ENCODE measurements at regions not wholly inside any gene's neighbourhood (a gene's known extent, or its start where the extent isn't known, plus 50 kb on each side); places are given as distances from the start of the nearest gene placed in this dataset.

DNA sequence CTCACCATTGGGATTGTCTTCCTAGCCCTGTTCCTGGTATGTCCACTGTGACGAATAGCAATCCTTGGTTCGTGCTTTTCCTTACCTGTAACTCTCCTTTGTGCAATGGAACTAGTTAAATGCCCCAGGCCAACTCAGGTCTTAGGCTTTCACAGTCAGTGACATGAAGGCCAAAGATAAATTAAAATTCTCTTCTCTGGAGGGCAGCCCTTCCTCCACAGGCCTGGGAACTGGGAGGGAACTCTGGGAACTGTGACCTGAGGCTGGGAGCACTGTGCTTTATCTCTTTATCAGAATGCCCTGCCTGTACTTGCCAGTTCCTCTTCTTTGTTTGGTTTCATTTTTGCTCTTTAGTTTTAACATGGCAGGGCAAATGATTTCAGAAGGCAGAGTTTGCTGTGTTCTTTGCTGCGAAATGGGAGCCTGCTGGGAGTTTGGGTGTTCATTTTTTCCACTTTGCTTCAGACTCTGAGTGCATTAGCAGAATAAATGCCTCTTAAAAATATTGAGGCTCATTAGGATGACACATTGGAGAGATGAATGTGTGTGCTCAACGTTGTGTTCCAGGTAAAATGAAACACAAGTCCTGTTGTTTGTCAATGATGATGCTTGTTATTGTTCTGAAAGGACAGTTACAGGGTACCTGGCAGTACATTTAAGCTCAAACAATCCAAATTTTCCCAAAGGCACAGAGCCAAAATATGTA, 118.1 kb downstream of the NUDT12 start:
- H3K9me3 ChIP-seq: peaks cover 0 to 8% (median 0%) of the 10 kb centered on the region in 3 donors
- DNase-seq (peak in 2 of 4 donors; percentile 11 to 29), ATAC-seq (peak; percentile 59)
- H3K27me3 ChIP-seq: no peaks in the 10 kb centered on the region
- no peaks in the 10 kb centered on the region for H3K4me1 ChIP-seq
- no peaks in the 10 kb centered on the region for H3K36me3 ChIP-seq (replicated peaks in 1 of 2; ENCODE audit: insufficient read depth in 1 of 2, low read depth in 2 of 2)
- no peak overlapping the region for H3K4me3 ChIP-seq
- TF ChIP-seq POLR2A (IDR thresholded peaks at IDR 0.05): no peak
- TF ChIP-seq, protein P1, sequence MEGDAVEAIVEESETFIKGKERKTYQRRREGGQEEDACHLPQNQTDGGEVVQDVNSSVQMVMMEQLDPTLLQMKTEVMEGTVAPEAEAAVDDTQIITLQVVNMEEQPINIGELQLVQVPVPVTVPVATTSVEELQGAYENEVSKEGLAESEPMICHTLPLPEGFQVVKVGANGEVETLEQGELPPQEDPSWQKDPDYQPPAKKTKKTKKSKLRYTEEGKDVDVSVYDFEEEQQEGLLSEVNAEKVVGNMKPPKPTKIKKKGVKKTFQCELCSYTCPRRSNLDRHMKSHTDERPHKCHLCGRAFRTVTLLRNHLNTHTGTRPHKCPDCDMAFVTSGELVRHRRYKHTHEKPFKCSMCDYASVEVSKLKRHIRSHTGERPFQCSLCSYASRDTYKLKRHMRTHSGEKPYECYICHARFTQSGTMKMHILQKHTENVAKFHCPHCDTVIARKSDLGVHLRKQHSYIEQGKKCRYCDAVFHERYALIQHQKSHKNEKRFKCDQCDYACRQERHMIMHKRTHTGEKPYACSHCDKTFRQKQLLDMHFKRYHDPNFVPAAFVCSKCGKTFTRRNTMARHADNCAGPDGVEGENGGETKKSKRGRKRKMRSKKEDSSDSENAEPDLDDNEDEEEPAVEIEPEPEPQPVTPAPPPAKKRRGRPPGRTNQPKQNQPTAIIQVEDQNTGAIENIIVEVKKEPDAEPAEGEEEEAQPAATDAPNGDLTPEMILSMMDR (IDR thresholded peaks at IDR 0.05): no peak
- intact Hi-C loops (cut with DNase I): no loop called here
- 53 to 60% methylated on average over 4 of the region's 4 CpGs for WGBS, 2 donors
- peak overlapping the region in 3 of 4 donors; percentile 27 to 59 (median 54) for H3K27ac ChIP-seq

DNA sequence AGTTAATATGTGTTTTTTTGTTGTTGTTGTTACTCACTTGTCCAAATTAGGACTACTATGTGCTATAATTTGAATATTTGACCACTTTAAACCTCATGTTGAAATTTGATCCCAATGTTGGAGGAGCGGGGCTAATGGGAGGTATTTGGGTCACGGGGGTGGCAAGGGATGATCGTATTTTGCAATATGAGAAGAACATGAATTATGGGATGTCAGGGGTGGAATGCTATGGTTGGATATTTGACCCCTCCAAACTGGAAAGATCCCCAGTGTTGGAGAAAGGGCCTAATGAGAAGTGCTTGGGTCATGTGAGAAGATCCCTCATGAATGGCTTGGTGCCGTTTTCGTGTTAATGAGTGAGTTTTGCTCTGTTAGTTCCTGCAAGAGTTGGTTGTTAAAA, 119.8 kb downstream of the NUDT12 start:
- intact Hi-C loops (cut with DNase I): no loop called here
- 89 to 91% methylated on average over 5 of the region's 5 CpGs for WGBS, 2 donors
- TF ChIP-seq POLR2A (IDR thresholded peaks at IDR 0.05): no peak
- TF ChIP-seq, protein P1 (IDR thresholded peaks at IDR 0.05): no peak
- H3K27ac ChIP-seq: no peak overlapping the region
- H3K9me3 ChIP-seq: peaks cover 0 to 8% (median 0%) of the 10 kb centered on the region in 3 donors
- no peaks in the 10 kb centered on the region for H3K36me3 ChIP-seq (replicated peaks in 1 of 2; ENCODE audit: insufficient read depth in 1 of 2, low read depth in 2 of 2)
- DNase-seq (no peak), ATAC-seq (no peak)
- H3K4me3 ChIP-seq: no peak overlapping the region
- H3K27me3 ChIP-seq: no peaks in the 10 kb centered on the region
- H3K4me1 ChIP-seq: no peaks in the 10 kb centered on the region

- no peak for DNase-seq
- H3K27ac ChIP-seq: no peak overlapping the region
- H3K27me3 ChIP-seq: no peaks in the 10 kb centered on the region
- intact Hi-C loops (cut with DNase I): no loop called here
- H3K4me3 ChIP-seq: no peak overlapping the region
- peaks cover 2% of the 10 kb centered on the region for H3K4me1 ChIP-seq
- WGBS, 2 donors: 43 to 50% methylated on average over 2 of the region's 2 CpGs
- peaks cover 0 to 8% (median 0%) of the 10 kb centered on the region in 3 donors for H3K9me3 ChIP-seq
- no peaks in the 10 kb centered on the region for H3K36me3 ChIP-seq (replicated peaks in 1 of 2; ENCODE audit: insufficient read depth in 1 of 2, low read depth in 2 of 2)
- ATAC-seq: no peak
- no peak for TF ChIP-seq POLR2A (IDR thresholded peaks at IDR 0.05)
- TF ChIP-seq, protein P1 (IDR thresholded peaks at IDR 0.05): peak in 1 of 7 experiments; percentile 3
These were observed 121.1 kb downstream of the NUDT12 start for GRCh38 chr5:103441523-103441922.

DNA sequence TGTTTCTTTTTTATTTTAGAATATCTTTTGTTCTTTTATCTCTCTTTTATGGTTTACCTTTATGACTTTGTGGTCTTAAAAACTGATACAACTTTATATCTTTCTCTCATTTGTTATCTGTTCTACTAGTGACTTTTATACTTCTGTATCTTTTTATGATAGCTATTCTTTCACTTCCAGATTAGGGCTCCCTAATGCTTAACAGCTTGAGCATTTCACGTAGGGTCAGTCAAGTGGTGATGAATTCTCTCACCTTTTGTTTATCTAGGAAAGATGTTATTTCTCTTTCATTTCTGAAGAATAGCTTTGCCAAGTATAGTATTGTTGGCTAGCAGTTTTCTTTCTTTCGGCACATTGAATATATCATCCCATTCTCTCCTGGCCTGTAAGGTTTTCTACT, 123.6 kb downstream of the NUDT12 start:
- H3K36me3 ChIP-seq (replicated peaks in 1 of 2; ENCODE audit: insufficient read depth in 1 of 2, low read depth in 2 of 2): no peaks in the 10 kb centered on the region
- H3K4me3 ChIP-seq: no peak overlapping the region
- ATAC-seq (no peak), DNase-seq (no peak)
- no peaks in the 10 kb centered on the region for H3K27me3 ChIP-seq
- no peak overlapping the region for H3K27ac ChIP-seq
- WGBS, 2 donors: 61 to 80% methylated on average over 2 of the region's 2 CpGs
- intact Hi-C loops (cut with DNase I): no loop called here
- TF ChIP-seq, protein P1 (IDR thresholded peaks at IDR 0.05): no peak
- TF ChIP-seq POLR2A (IDR thresholded peaks at IDR 0.05): no peak
- H3K9me3 ChIP-seq: peaks cover 0 to 8% (median 0%) of the 10 kb centered on the region in 3 donors
- H3K4me1 ChIP-seq: peaks cover 6% of the 10 kb centered on the region

DNA sequence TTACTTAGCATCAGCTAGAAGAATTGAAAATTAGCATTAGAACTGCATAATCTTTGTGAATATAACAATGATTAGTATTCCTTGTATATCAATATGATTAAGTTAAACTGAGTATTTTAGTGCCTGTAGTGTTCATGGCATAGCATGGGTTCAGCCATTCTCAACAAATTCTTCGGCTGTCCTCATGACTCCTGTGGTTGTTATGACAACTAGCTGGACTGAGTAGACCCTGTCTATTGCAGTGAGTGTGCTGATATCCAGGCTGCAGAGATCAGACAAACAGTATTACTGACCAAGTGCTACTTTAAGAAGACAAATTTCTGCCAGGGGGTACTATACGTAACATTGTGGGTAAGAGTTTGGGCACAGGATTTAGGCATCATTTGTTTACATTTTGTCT, 125.9 kb downstream of the NUDT12 start:
- intact Hi-C loops (cut with DNase I): no loop called here
- Histone ChIP-seq H3K27ac (peak overlapping the region in 1 of 4 donors; percentile 3), H3K9me3 (peaks cover 0 to 8% (median 0%) of the 10 kb centered on the region in 3 donors), H3K4me3 (no peak overlapping the region), H3K27me3 (no peaks in the 10 kb centered on the region), H3K4me1 (peaks cover 6% of the 10 kb centered on the region), H3K36me3 (replicated peaks in 1 of 2; ENCODE audit: insufficient read depth in 1 of 2, low read depth in 2 of 2) (no peaks in the 10 kb centered on the region)
- 87 to 92% methylated on average over 2 of the region's 2 CpGs for WGBS, 2 donors
- no peak for ATAC-seq
- TF ChIP-seq, protein P1 (IDR thresholded peaks at IDR 0.05): no peak
- no peak for TF ChIP-seq POLR2A (IDR thresholded peaks at IDR 0.05)
- no peak for DNase-seq
